ENCODE measurements at regions not wholly inside any gene's neighbourhood (a gene's known extent, or its start where the extent isn't known, plus 50 kb on each side); places are given as distances from the start of the nearest gene placed in this dataset.

DNA sequence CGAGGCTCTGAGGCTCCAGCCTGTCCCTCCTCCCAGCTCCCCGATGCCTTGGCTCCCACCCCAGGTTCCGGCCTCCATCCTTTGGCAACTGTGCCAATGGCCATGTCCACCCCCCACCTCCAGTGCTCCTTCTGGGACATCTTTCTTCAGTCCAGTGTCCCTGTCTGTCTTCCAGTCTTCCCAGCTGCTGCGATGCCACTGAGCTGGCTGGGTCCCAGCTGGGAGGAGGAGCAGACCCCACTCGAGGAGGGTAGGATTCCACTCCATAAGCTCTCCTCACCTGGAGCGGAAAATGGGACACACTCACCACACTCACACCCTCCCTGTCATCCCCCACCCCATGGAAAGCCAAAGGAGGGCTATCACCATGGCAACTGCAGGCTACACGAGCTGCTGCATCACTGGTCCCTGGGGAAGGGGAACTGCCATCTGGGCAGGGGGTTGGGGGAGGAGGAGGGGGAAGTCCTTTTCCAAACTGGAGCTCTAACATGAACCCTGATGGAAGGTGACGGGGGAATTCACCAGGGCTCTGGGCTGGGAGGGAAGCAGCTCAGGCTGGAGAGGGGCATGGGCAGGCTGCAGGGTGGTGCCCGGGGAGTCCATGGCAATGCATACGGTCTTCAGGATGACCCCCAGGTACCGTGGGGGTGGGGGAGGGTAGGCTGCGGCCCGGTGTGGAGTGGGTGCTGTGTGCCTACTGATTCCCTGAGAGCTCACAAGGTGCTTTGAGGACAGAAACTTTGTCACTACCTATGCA lies 94.3 kb downstream of the LRRC74A start:
- TF ChIP-seq EZH2 (IDR thresholded peaks at IDR 0.05; ENCODE audit: insufficient read depth, poor library complexity, severe bottlenecking), result no peak
- no peak for TF ChIP-seq EZH2phosphoT487 (IDR thresholded peaks at IDR 0.05; ENCODE audit: insufficient read depth, low read depth)

Data from GM23248 (cell line).